HG03432 (cell line): ENCODE measurements at regions not wholly inside any gene's neighbourhood (a gene's known extent, or its start where the extent isn't known, plus 50 kb on each side); places are given as distances from the start of the nearest gene placed in this dataset.

Experiments used
- ATAC-seq: cut with Tn5 transposase; IDR thresholded peaks from one replicate; pipeline ENCODE4 v1.9.1; 2021; ENCODE audit warnings: mild to moderate bottlenecking, moderate library complexity; ENCODE audit not compliant: unreplicated experiment

GRCh38 chr15:97899981-97900380, 60.5 kb upstream of the ARRDC4 start:
- ATAC-seq, result no peak

GRCh38 chr15:97902140-97902780, 58.2 kb upstream of the ARRDC4 start:
- ATAC-seq, result no peak

- no peak for ATAC-seq
Observed at GRCh38 chr15:97903560-97903959, 56.9 kb upstream of the ARRDC4 start.

GRCh38 chr15:97903971-97904572, 56.4 kb upstream of the ARRDC4 start:
- ATAC-seq, result peak; percentile 65

- peak; percentile 97 for ATAC-seq
Observed at GRCh38 chr15:97909291-97909891, 51.1 kb upstream of the ARRDC4 start.
